GM23338 (cell line): ENCODE measurements at regions not wholly inside any gene's neighbourhood (a gene's known extent, or its start where the extent isn't known, plus 50 kb on each side); places are given as distances from the start of the nearest gene placed in this dataset.

ENCODE experiments used
- ATAC-seq: fragments of 200-7000 bp; cut with Tn5 transposase; 3 replicates; pipeline ENCODE4 v1.9.1; 2020
- DNase-seq: peaks from one replicate; pipeline ENCODE4 v3.0.0-alpha.2; 2015; ENCODE audit warnings: low spot score
- H2AFZ ChIP-seq: fragments of 200-600 bp; sonication (generic); 2 replicates; pipeline ENCODE4 v1.8.0; 2016; ENCODE audit warnings: antibody characterized with exemption, mild to moderate bottlenecking, moderate library complexity
- H3F3A ChIP-seq: fragments of 200-600 bp; sonication (generic); replicated peaks from 2 replicates; pipeline ENCODE4 v1.8.0; 2017; ENCODE audit warnings: antibody characterized with exemption, mixed run types, low read depth
- H3K27ac ChIP-seq: fragments of 200-600 bp; sonication (generic); 2 replicates; pipeline ENCODE4 v1.6.1; 2016; ENCODE audit warnings: low read depth
- H3K27me3 ChIP-seq: fragments of 200-600 bp; sonication (generic); 2 replicates; pipeline ENCODE4 v1.8.0; 2016; ENCODE audit warnings: mild to moderate bottlenecking, mixed run types, moderate library complexity; ENCODE audit not compliant: insufficient read depth
- H3K36me3 ChIP-seq: fragments of 200-600 bp; sonication (generic); 2 replicates; pipeline ENCODE4 v1.8.0; 2016; ENCODE audit warnings: mild to moderate bottlenecking; ENCODE audit not compliant: insufficient read depth
- H3K4me1 ChIP-seq: fragments of 200-600 bp; sonication (generic); 2 replicates; pipeline ENCODE4 v1.8.0; 2016; ENCODE audit warnings: mild to moderate bottlenecking, moderate library complexity; ENCODE audit not compliant: insufficient read depth
- H3K4me2 ChIP-seq: fragments of 200-600 bp; sonication (generic); 2 replicates; pipeline ENCODE4 v1.7.1; 2017; ENCODE audit warnings: mixed run types
- H3K4me3 ChIP-seq: fragments of 200-600 bp; sonication (generic); 2 replicates; pipeline ENCODE4 v1.6.1; 2016; ENCODE audit warnings: mixed run types
- H3K79me2 ChIP-seq: fragments of 200-600 bp; sonication (generic); replicated peaks from 2 replicates; pipeline ENCODE4 v1.8.0; 2017; ENCODE audit warnings: mild to moderate bottlenecking; ENCODE audit not compliant: insufficient read depth
- H3K9me2 ChIP-seq: fragments of 200-600 bp; sonication (generic); 2 replicates; pipeline ENCODE4 v1.8.0; 2017; ENCODE audit not compliant: insufficient read depth
- H4K20me1 ChIP-seq: fragments of 200-600 bp; sonication (generic); replicated peaks from 2 replicates; pipeline ENCODE4 v1.8.0; 2017; ENCODE audit warnings: mild to moderate bottlenecking; ENCODE audit not compliant: insufficient read depth
- H3K27ac Mint-ChIP-seq: 2 replicates; pipeline ENCODE4 v1.8.0; 2020; ENCODE audit warnings: inconsistent platforms, mild to moderate bottlenecking, moderate library complexity, mixed read lengths
- H3K27me3 Mint-ChIP-seq: 3 replicates; pipeline ENCODE4 v1.8.0; 2022; ENCODE audit warnings: low read depth, mild to moderate bottlenecking, moderate library complexity, mixed read lengths, inconsistent platforms; ENCODE audit not compliant: insufficient read depth, poor library complexity
- H3K36me3 Mint-ChIP-seq: 3 replicates; pipeline ENCODE4 v1.8.0; 2021; ENCODE audit warnings: low read depth, mild to moderate bottlenecking, inconsistent platforms, moderate library complexity, mixed read lengths
- H3K4me1 Mint-ChIP-seq: 3 replicates; pipeline ENCODE4 v1.8.0; 2020; ENCODE audit warnings: mild to moderate bottlenecking, inconsistent platforms, mixed read lengths
- H3K4me3 Mint-ChIP-seq: 3 replicates; pipeline ENCODE4 v1.8.0; 2021; ENCODE audit warnings: moderate library complexity, mild to moderate bottlenecking, inconsistent platforms, mixed read lengths
- H3K9me3 Mint-ChIP-seq: 3 replicates; pipeline ENCODE4 v1.8.0; 2020; ENCODE audit warnings: moderate library complexity, mild to moderate bottlenecking, inconsistent platforms, mixed read lengths
- CREB1 ChIP-seq: fragments of 250-450 bp; sonication (Bioruptor Pico); IDR thresholded peaks from 2 replicates; pipeline ENCODE4 v1.5.0; 2020; ENCODE audit warnings: low read depth, mild to moderate bottlenecking, moderate library complexity
- ETS1 ChIP-seq: IDR thresholded peaks from 2 replicates; pipeline ENCODE4 v1.6.1; 2016; ENCODE audit warnings: antibody characterized with exemption
- EZH2 ChIP-seq: fragments of 200-600 bp; sonication (generic); IDR thresholded peaks from one replicate; pipeline ENCODE4 v1.8.0; 2017; ENCODE audit warnings: antibody characterized with exemption, mild to moderate bottlenecking, low read depth; ENCODE audit not compliant: unreplicated experiment
- EZH2phosphoT487 ChIP-seq: fragments of 200-600 bp; sonication (generic); IDR thresholded peaks from one replicate; pipeline ENCODE4 v1.8.1; 2018; ENCODE audit warnings: antibody characterized with exemption; ENCODE audit not compliant: unreplicated experiment
- JUNB ChIP-seq: IDR thresholded peaks from one replicate; pipeline ENCODE4 v1.6.1; 2016; ENCODE audit warnings: antibody characterized with exemption; ENCODE audit not compliant: unreplicated experiment
- NANOG ChIP-seq: IDR thresholded peaks from 2 replicates; pipeline ENCODE4 v1.6.1; 2016; ENCODE audit warnings: antibody characterized with exemption, borderline replicate concordance
- POLR2AphosphoS5 ChIP-seq: IDR thresholded peaks from 2 replicates; pipeline ENCODE4 v1.6.1; 2016; ENCODE audit warnings: antibody characterized with exemption, low read depth
- REST ChIP-seq: IDR thresholded peaks from one replicate; pipeline ENCODE4 v1.6.1; 2018; ENCODE audit warnings: antibody characterized with exemption; ENCODE audit not compliant: unreplicated experiment
- STAT1 ChIP-seq: IDR thresholded peaks from one replicate; pipeline ENCODE4 v1.6.1; 2016; ENCODE audit warnings: antibody characterized with exemption; ENCODE audit not compliant: unreplicated experiment
- ZNF114 ChIP-seq: fragments of 250-450 bp; sonication (Bioruptor Pico); IDR thresholded peaks from 2 replicates; pipeline ENCODE4 v1.5.0; 2020; ENCODE audit warnings: mild to moderate bottlenecking, moderate library complexity
- ZNF331 ChIP-seq: fragments of 250-450 bp; sonication (Bioruptor Pico); IDR thresholded peaks from 2 replicates; pipeline ENCODE4 v1.5.0; 2020; ENCODE audit warnings: low read depth, mild to moderate bottlenecking, moderate library complexity
- ZNF462 ChIP-seq: fragments of 250-450 bp; sonication (Bioruptor Pico); IDR thresholded peaks from 2 replicates; pipeline ENCODE4 v1.5.0; 2020; ENCODE audit warnings: mild to moderate bottlenecking, moderate library complexity
- TF ChIP-seq, protein P1 (sequence below), 2 experiments: fragments of 200-600 bp in 1 of 2; sonication (generic) in 1 of 2; conservative IDR thresholded peaks; 2 replicates each; pipeline versions ENCODE4 v1.5.1 to v1.6.1; 2016 to 2017; ENCODE audit warnings: antibody characterized with exemption in 2 of 2, low read depth in 2 of 2, mild to moderate bottlenecking in 2 of 2, moderate library complexity in 1 of 2

DNA sequence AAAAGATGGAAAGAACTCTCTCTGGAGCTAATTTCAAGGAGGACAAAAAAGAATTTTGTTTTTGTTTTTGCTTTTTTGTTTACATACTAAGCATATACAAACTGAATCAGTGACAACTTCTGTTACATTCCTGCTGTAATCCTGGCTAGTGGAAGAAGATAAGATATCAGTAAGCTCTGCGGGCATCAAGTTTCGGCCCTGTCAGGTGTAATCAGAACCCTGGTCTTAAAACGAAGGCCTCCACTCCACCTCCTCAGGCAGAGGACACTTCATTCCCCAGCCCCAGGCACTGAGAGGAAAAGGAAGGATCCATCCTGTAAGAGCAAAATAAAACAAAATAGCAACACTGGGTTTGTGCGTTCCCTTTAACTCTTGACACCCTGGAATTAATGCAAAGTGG, 88.9 kb upstream of the ARHGAP29 start:
- TF ChIP-seq ZNF331 (no peak), STAT1 (no peak), JUNB (no peak), EZH2 (no peak), REST (no peak), EZH2phosphoT487 (no peak), NANOG (no peak), CREB1 (no peak), ZNF462 (CRISPR knock-in tag) (no peak), ZNF114 (CRISPR knock-in tag) (no peak), ETS1 (no peak), POLR2AphosphoS5 (no peak)
- TF ChIP-seq, protein P1, sequence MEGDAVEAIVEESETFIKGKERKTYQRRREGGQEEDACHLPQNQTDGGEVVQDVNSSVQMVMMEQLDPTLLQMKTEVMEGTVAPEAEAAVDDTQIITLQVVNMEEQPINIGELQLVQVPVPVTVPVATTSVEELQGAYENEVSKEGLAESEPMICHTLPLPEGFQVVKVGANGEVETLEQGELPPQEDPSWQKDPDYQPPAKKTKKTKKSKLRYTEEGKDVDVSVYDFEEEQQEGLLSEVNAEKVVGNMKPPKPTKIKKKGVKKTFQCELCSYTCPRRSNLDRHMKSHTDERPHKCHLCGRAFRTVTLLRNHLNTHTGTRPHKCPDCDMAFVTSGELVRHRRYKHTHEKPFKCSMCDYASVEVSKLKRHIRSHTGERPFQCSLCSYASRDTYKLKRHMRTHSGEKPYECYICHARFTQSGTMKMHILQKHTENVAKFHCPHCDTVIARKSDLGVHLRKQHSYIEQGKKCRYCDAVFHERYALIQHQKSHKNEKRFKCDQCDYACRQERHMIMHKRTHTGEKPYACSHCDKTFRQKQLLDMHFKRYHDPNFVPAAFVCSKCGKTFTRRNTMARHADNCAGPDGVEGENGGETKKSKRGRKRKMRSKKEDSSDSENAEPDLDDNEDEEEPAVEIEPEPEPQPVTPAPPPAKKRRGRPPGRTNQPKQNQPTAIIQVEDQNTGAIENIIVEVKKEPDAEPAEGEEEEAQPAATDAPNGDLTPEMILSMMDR (conservative IDR thresholded peaks at IDR 0.05; ENCODE audit: low read depth in 2 of 2): no peak
- Histone ChIP-seq H3K27ac (no peak overlapping the region; the same call in 1 of the 2 replicates), H4K20me1 (no peaks in the 10 kb centered on the region), H3K4me3 (peak overlapping the region; percentile 41; the same call in 1 of the 2 replicates), H3K27me3 (no peaks in the 10 kb centered on the region), H3K79me2 (no peaks in the 10 kb centered on the region), H3K9me2 (no peaks in the 10 kb centered on the region), H3F3A (no peaks in the 10 kb centered on the region), H3K36me3 (no peaks in the 10 kb centered on the region), H3K4me1 (peaks cover 59% of the 10 kb centered on the region), H3K4me2 (peak overlapping the region; percentile 73), H2AFZ (no peak overlapping the region)
- peaks cover 15% of the 10 kb centered on the region for H3K27me3 Mint-ChIP-seq
- no peaks in the 10 kb centered on the region for H3K36me3 Mint-ChIP-seq
- H3K27ac Mint-ChIP-seq: no peak overlapping the region
- DNase-seq (peak; percentile 49), ATAC-seq (peak; percentile 65)
- H3K4me1 Mint-ChIP-seq: peaks cover 56% of the 10 kb centered on the region
- peak overlapping the region; percentile 35; the same call in 2 of the 3 replicates for H3K4me3 Mint-ChIP-seq
- H3K9me3 Mint-ChIP-seq: no peaks in the 10 kb centered on the region; the same call in 2 of the 3 replicates
